HFF-Myc (cell line): ENCODE measurements at regions not wholly inside any gene's neighbourhood (a gene's known extent, or its start where the extent isn't known, plus 50 kb on each side); places are given as distances from the start of the nearest gene placed in this dataset.
"Not testable (repeated sequence)": the region's sequence is repeated elsewhere in the genome, so short reads cannot be mapped to it uniquely, and the experiment has no call there.

Experiments
- DNase-seq: peaks from one replicate; pipeline ENCODE4 v3.0.0-alpha.2; 2011; ENCODE audit warnings: low read depth; ENCODE audit errors: extremely low read depth
- H3K4me3 ChIP-seq: replicated peaks from 2 replicates; pipeline ENCODE4 v1.5.1; 2011; ENCODE audit warnings: low read depth, mild to moderate bottlenecking, control low read depth, low read length
- CTCF ChIP-seq: IDR thresholded peaks from 2 replicates; pipeline ENCODE4 v1.5.1; 2012; ENCODE audit warnings: mild to moderate bottlenecking, low read depth, low read length, control low read depth; ENCODE audit errors: missing control alignments

- no peak for DNase-seq
- H3K4me3 ChIP-seq, result no peak overlapping the region
- TF ChIP-seq CTCF, result no peak
Measured at GRCh38 chr6:102832021-102832420, 1438.5 kb downstream of the GRIK2 start.

- no peak overlapping the region for H3K4me3 ChIP-seq
- no peak for TF ChIP-seq CTCF
- DNase-seq, result no peak
Measured at GRCh38 chr6:102820098-102820497, 1426.6 kb downstream of the GRIK2 start.

GRCh38 chr6:102815207-102815606, 1421.7 kb downstream of the GRIK2 start:
- no peak for DNase-seq
- TF ChIP-seq CTCF, result no peak
- no peak overlapping the region for H3K4me3 ChIP-seq

- DNase-seq, result no peak
- no peak overlapping the region for H3K4me3 ChIP-seq
Measured at GRCh38 chr6:102813489-102814275, 1420.2 kb downstream of the GRIK2 start.

GRCh38 chr6:102812242-102812641, 1418.7 kb downstream of the GRIK2 start:
- no peak overlapping the region for H3K4me3 ChIP-seq
- DNase-seq, result peak; percentile 1
- no peak for TF ChIP-seq CTCF

More at GRCh38 chr6:102813489-102814275, 1420.2 kb downstream of the GRIK2 start:
- no peak for TF ChIP-seq CTCF

GRCh38 chr6:102808944-102809505, 1415.5 kb downstream of the GRIK2 start:
- DNase-seq, H3K4me3 ChIP-seq: not testable (repeated sequence)

- H3K4me3 ChIP-seq, result no peak overlapping the region
- TF ChIP-seq CTCF, result no peak
- DNase-seq, result no peak
Measured at GRCh38 chr6:102799051-102799450, 1405.5 kb downstream of the GRIK2 start.
